ENCODE measurements at regions not wholly inside any gene's neighbourhood (a gene's known extent, or its start where the extent isn't known, plus 50 kb on each side); places are given as distances from the start of the nearest gene placed in this dataset.

GRCh38 chr6:95095855-95096254, 481.5 kb upstream of the MANEA start (continued):
- TF ChIP-seq, protein P1, sequence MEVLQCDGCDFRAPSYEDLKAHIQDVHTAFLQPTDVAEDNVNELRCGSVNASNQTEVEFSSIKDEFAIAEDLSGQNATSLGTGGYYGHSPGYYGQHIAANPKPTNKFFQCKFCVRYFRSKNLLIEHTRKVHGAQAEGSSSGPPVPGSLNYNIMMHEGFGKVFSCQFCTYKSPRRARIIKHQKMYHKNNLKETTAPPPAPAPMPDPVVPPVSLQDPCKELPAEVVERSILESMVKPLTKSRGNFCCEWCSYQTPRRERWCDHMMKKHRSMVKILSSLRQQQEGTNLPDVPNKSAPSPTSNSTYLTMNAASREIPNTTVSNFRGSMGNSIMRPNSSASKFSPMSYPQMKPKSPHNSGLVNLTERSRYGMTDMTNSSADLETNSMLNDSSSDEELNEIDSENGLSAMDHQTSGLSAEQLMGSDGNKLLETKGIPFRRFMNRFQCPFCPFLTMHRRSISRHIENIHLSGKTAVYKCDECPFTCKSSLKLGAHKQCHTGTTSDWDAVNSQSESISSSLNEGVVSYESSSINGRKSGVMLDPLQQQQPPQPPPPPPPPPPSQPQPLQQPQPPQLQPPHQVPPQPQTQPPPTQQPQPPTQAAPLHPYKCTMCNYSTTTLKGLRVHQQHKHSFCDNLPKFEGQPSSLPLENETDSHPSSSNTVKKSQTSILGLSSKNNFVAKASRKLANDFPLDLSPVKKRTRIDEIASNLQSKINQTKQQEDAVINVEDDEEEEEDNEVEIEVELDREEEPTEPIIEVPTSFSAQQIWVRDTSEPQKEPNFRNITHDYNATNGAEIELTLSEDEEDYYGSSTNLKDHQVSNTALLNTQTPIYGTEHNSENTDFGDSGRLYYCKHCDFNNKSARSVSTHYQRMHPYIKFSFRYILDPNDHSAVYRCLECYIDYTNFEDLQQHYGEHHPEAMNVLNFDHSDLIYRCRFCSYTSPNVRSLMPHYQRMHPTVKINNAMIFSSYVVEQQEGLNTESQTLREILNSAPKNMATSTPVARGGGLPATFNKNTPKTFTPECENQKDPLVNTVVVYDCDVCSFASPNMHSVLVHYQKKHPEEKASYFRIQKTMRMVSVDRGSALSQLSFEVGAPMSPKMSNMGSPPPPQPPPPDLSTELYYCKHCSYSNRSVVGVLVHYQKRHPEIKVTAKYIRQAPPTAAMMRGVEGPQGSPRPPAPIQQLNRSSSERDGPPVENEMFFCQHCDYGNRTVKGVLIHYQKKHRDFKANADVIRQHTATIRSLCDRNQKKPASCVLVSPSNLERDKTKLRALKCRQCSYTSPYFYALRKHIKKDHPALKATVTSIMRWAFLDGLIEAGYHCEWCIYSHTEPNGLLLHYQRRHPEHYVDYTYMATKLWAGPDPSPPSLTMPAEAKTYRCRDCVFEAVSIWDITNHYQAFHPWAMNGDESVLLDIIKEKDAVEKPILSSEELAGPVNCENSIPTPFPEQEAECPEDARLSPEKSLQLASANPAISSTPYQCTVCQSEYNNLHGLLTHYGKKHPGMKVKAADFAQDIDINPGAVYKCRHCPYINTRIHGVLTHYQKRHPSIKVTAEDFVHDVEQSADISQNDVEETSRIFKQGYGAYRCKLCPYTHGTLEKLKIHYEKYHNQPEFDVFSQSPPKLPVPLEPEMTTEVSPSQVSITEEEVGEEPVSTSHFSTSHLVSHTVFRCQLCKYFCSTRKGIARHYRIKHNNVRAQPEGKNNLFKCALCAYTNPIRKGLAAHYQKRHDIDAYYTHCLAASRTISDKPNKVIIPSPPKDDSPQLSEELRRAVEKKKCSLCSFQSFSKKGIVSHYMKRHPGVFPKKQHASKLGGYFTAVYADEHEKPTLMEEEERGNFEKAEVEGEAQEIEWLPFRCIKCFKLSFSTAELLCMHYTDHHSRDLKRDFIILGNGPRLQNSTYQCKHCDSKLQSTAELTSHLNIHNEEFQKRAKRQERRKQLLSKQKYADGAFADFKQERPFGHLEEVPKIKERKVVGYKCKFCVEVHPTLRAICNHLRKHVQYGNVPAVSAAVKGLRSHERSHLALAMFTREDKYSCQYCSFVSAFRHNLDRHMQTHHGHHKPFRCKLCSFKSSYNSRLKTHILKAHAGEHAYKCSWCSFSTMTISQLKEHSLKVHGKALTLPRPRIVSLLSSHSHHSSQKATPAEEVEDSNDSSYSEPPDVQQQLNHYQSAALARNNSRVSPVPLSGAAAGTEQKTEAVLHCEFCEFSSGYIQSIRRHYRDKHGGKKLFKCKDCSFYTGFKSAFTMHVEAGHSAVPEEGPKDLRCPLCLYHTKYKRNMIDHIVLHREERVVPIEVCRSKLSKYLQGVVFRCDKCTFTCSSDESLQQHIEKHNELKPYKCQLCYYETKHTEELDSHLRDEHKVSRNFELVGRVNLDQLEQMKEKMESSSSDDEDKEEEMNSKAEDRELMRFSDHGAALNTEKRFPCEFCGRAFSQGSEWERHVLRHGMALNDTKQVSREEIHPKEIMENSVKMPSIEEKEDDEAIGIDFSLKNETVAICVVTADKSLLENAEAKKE (CRISPR knock-in tag; IDR thresholded peaks at IDR 0.05) = no peak

DNA sequence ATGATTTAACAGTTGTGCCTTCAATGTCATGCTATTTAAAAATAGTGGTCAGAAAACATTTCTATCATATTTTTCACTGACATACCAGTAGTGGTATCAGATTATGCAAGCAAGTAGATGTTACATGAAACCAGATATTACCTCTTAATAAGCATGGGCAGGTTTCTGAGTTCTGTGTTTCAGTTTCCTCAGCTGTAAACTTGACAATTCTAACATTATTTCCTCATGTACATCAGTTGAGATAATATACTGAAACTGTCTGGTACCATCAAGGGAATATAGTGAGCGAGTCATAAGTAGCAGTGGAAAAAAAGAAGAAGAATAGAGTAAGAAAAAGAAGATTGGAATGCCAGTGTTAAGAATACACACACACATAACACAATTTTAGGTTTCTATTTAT, 477.9 kb upstream of the MANEA start:
- H3K27me3 ChIP-seq (ENCODE audit: insufficient read depth) = no peaks in the 10 kb centered on the region
- Mint-ChIP-seq H3K36me3 (ENCODE audit: low read depth) (no peaks in the 10 kb centered on the region), H3K9me3 (no peaks in the 10 kb centered on the region; the same call in 2 of the 3 replicates), H3K27me3 (ENCODE audit: insufficient read depth, low read depth, poor library complexity) (no peaks in the 10 kb centered on the region), H3K27ac (no peak overlapping the region), H3K4me3 (no peak overlapping the region), H3K4me1 (peaks cover 7% of the 10 kb centered on the region)
- DNase-seq (ENCODE audit: low spot score) (no peak), ATAC-seq (no peak)
- H3K9me2 ChIP-seq (ENCODE audit: insufficient read depth) = no peaks in the 10 kb centered on the region
- no peak overlapping the region for H3K27ac ChIP-seq (ENCODE audit: low read depth)
- no peak overlapping the region for H2AFZ ChIP-seq
- H3K36me3 ChIP-seq (ENCODE audit: insufficient read depth) = no peaks in the 10 kb centered on the region
- H4K20me1 ChIP-seq (replicated peaks; ENCODE audit: insufficient read depth) = no peaks in the 10 kb centered on the region
- no peaks in the 10 kb centered on the region for H3F3A ChIP-seq (replicated peaks; ENCODE audit: low read depth)
- no peaks in the 10 kb centered on the region for H3K79me2 ChIP-seq (replicated peaks; ENCODE audit: insufficient read depth)
- no peak overlapping the region for H3K4me3 ChIP-seq
- no peak overlapping the region for H3K4me2 ChIP-seq
- no peaks in the 10 kb centered on the region for H3K4me1 ChIP-seq (ENCODE audit: insufficient read depth)
- TF ChIP-seq CTCF (conservative IDR thresholded peaks at IDR 0.05; ENCODE audit: low read depth in 2 of 2) (no peak), EZH2phosphoT487 (IDR thresholded peaks at IDR 0.05; ENCODE audit: unreplicated experiment) (no peak), ZNF331 (CRISPR knock-in tag; IDR thresholded peaks at IDR 0.05; ENCODE audit: low read depth) (no peak), CREB1 (CRISPR knock-in tag; IDR thresholded peaks at IDR 0.05; ENCODE audit: low read depth) (no peak), POLR2AphosphoS5 (IDR thresholded peaks at IDR 0.05; ENCODE audit: low read depth) (no peak), NANOG (IDR thresholded peaks at IDR 0.05; ENCODE audit: borderline replicate concordance) (no peak), STAT1 (IDR thresholded peaks at IDR 0.05; ENCODE audit: unreplicated experiment) (no peak)
- TF ChIP-seq, protein P2, sequence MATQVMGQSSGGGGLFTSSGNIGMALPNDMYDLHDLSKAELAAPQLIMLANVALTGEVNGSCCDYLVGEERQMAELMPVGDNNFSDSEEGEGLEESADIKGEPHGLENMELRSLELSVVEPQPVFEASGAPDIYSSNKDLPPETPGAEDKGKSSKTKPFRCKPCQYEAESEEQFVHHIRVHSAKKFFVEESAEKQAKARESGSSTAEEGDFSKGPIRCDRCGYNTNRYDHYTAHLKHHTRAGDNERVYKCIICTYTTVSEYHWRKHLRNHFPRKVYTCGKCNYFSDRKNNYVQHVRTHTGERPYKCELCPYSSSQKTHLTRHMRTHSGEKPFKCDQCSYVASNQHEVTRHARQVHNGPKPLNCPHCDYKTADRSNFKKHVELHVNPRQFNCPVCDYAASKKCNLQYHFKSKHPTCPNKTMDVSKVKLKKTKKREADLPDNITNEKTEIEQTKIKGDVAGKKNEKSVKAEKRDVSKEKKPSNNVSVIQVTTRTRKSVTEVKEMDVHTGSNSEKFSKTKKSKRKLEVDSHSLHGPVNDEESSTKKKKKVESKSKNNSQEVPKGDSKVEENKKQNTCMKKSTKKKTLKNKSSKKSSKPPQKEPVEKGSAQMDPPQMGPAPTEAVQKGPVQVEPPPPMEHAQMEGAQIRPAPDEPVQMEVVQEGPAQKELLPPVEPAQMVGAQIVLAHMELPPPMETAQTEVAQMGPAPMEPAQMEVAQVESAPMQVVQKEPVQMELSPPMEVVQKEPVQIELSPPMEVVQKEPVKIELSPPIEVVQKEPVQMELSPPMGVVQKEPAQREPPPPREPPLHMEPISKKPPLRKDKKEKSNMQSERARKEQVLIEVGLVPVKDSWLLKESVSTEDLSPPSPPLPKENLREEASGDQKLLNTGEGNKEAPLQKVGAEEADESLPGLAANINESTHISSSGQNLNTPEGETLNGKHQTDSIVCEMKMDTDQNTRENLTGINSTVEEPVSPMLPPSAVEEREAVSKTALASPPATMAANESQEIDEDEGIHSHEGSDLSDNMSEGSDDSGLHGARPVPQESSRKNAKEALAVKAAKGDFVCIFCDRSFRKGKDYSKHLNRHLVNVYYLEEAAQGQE (IDR thresholded peaks at IDR 0.05; ENCODE audit: unreplicated experiment) = no peak

Data from GM23338 (cell line).